Right lung (tissue), 2 donors: ENCODE measurements at regions not wholly inside any gene's neighbourhood (a gene's known extent, or its start where the extent isn't known, plus 50 kb on each side); places are given as distances from the start of the nearest gene placed in this dataset.

Experiments used
- DNase-seq, 2 donors: peaks; one replicate each; pipeline ENCODE4 v3.0.0-alpha.2; 2013

DNA sequence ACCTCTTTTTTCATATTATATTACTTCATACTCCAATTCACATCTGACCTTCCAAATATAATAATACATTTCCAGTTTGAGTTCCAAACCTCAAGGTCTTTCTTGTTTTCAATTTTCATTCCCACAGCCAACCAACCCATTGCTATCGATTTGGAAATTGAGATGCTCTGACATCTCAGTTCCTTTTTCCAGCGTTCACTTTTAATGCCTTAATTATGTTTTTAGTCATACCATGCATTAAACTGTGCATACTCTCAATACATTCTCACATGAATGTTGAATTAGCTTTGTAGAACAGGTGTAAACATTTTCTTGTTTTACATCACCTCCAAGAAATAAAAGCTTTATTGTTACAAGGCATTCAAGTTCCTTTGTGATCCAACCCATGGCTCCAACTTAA is 294.2 kb upstream of the ANO3 start:
- DNase-seq, result no peak

- DNase-seq, result no peak
Observed at GRCh38 chr11:26040339-26040738, 291.6 kb upstream of the ANO3 start.

DNA sequence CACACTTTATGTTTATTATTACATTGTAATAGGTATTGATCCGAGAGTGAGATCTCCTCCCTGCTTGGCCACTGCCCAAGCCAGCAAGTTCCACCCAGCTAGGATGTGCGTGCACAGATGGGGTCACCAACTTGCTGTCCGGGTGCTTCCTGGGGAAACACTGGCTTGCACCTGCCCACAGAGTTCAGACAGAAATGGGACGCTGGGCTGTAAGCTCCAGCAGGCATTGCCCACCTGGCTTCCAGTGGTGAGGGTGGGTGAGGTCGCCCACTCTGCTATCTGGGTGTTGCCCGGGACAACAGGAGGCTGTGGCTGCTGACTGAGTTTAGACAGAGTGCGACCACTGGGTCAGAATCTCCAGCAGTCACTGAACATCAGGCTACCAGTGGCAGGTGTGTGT is 289.8 kb upstream of the ANO3 start:
- DNase-seq, result no peak

- no peak for DNase-seq
Observed at GRCh38 chr11:26043665-26044064, 288.3 kb upstream of the ANO3 start.

DNA sequence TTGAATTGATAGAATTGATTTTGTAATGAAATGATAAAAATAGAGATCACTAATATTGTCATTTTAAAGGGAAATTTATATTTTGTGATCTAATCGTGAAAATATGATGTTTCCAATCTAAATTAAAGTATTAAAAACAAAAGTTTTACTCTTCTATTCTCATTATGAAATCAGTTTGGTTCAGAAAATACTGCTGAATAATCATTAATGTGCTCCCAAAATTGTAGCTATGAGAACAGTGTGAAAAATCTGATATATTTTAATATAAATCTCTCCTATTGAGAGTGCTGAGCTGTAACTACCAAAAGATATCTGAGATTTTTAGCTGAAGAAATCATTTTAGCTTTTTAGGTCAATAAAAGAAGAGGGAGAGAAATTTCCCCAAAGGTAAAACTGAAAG is 287.5 kb upstream of the ANO3 start:
- no peak for DNase-seq

DNA sequence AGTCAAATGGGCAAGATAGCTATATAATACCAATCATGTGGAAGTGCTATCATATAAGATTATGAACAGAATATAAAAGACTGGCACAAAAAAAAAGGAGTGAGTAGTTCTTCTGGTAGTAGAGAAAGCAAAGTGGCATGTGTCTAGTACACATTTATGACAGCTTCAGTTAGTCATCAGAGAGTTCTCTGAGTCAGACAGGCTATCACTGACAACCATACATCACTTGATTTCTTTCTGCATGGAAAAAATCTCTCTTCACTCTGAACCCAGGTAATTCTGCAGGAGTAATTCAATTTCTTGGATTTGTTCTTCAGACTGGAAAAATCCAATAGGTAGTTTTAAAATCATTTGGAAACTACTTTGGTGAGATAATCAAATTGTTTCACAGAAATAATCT is 286.8 kb upstream of the ANO3 start:
- no peak for DNase-seq

- no peak for DNase-seq
Observed at GRCh38 chr11:26048271-26048670, 283.7 kb upstream of the ANO3 start.

DNA sequence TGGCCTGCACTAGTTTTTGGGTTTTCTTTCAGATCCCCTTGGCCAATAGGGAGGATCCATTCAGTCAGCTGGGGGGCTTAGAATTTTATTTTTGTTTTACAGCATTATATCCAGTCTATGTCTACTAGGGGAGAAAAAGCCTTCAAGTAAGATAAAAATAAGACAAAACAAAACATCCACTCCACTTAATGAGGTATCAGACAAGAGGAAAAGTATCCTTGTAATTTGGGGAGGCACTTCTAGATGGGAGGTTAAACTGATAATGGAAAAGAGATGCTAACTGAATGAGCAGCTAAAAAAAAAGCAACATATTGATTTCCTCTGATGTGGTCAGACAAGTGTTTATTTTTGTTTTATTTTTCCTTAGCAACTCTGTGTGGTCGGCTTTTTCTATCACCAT is 278.0 kb upstream of the ANO3 start:
- DNase-seq, result peak in 1 of 2 donors; percentile 23

- DNase-seq, result no peak
Observed at GRCh38 chr11:26062660-26063059, 269.3 kb upstream of the ANO3 start.

DNA sequence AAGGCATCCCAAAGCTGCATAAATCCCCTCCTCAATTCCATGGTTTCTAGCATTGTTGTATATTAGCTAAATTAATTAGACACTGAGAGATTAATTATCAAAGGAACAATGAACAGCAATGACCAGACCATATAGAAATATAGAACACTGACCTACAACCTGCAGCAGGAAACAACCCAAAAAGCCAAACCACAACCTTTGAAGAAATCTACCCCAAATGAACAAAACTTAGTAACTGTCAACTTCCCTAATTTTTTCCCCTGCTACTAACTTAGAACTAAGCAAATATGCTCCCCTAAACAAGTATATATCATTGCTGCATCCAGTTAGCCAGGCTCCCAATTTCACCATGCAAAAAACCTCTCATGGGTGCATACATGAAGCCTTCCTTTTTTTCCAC is 268.0 kb upstream of the ANO3 start:
- DNase-seq, result no peak

GRCh38 chr11:26065944-26066343 is 266.0 kb upstream of the ANO3 start:
- DNase-seq, result no peak

DNA sequence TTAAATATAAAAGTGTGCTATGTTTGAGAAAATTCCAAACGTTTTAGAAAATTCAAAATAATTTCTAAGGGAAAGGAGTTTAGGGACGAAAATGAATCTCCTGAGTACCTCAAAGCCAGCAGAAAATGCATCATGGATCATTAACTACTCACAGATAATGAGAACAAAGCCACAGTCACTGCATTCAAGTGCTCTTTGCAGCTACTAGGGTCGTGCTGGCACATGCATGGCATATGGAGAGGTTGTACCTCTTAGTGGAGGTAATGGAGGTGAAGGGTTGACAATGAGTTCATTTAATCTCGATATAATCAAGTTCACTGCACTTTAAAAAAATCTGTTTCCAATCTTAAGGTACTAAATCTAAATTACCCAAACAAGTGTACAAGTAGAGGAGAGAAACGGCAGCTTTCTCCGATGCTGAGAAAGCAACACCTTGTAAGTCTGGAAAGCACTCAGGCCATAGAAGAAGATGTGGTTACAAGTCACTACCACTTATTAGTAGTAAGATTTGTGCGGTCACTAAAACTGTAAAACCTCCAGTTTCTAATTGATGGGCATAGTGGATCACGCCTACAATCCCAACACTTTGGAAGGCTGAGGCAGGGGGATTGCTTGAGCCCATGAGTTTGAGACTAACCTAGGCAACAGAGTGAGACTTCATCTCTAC is 261.1 kb upstream of the ANO3 start:
- no peak for DNase-seq

DNA sequence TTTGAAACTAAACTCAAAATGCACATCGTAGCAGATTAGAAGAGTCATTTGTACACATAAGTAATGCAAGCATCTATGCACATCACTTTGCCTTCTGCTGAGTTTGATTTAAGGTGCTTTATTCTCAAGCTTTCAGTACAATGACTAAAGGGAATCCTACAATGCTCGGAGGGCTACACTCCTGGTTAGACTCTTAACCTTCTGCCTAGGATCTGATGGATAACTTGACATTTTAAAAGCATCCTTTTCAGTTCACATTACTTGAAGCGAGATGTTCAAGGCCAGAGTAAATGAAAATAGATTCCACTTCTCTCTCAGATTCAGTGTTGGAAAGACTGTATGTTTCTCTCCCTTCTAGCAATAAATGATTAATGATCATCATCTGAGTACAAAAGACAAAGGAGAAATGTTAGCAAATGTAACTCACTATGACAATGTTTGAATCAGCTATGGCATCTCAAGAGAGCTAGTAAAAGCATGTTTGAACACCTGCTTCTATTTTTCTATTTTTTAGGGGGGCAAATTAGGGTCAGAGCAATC is 259.2 kb upstream of the ANO3 start:
- DNase-seq, result no peak

DNA sequence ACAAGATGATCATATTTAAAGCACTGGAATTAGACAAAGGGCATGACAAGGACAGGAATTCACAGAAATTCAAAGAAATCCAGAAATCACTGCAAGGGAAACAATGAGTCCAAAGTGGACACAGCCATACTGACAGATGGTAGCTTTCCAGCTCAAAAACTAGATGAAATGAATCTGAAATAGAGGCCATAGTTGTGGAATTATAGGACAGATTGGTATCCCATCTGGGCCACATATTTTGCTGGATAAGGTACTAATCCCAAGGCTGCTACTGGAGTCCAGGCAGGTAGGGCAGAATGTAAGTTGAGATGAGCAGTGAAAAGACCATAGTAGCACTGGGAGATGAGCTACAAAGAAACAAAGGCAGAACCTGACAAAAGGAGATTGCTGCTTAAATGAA is 258.3 kb upstream of the ANO3 start:
- DNase-seq, result no peak

DNA sequence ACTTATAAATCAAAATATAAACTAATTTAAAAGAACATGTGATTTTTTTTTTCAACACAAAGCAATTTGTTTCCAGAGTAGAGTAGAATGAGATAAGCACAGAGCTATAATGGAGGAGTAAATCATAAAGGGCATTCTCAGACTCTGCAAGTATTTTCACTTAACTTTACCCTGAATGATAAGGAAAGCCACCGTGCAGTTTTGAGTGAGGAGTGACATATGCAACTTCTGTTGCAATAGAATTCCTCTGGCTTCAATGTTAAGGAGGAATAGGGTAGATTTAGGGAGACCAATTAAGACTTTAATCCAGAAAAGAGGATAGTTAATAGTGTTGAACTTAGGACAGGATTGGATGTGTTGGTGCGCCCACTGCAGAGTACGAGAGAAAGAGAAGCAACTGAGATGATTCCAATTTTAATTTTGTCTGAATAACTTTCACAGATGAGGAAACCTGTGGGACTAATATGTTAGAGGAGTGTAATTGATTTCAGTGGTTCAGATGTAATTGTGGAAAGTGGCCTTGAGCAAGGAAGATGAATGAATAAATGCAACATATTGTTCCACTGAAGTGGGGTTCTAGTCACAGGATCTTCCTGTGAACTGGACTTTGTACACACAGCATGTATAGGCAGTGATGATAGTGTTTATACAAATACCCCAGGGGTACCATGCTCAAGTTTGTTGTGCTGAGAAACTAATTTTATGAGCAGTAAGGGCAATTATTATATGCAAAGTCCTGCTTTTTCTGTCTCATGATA is 255.5 kb upstream of the ANO3 start:
- DNase-seq, result no peak

GRCh38 chr11:26078231-26078821 is 253.6 kb upstream of the ANO3 start:
- no peak for DNase-seq

DNA sequence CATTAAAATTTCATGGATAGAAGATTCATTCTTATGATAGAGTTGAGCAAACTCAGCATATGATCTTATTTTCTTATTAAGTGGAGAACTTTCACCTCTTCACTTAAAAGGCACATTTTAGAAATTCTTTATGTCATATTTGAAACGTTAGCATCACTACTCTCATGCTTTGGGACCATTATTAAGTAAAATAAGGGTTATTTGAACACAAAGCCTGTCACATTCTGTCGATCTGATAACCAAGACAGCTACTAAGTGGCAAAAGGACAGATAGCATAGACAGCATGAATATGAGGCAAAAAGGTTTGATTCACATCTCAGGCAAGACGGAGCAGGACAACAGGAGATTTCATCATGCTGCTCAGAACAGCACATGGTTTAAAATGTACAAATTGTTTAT is 247.6 kb upstream of the ANO3 start:
- no peak for DNase-seq

DNA sequence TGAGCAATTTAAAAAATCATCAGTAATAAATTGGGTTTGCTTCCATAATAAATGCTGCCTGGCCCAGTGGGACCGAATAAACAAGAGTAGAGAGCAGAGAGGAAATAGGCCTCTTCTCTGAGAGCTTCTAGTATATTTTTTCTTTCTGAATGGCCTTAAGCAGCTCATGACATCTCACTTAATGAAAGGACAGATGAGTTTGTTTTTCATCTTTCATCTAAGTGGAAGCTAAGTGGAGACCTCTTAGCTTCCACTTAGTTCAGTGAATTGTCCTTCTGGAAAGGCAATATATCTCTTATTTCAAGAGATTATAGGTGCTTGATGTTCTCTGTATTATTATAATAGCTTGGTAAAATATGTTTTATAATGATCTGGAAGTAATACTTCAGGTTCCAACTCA is 245.9 kb upstream of the ANO3 start:
- DNase-seq, result no peak

DNA sequence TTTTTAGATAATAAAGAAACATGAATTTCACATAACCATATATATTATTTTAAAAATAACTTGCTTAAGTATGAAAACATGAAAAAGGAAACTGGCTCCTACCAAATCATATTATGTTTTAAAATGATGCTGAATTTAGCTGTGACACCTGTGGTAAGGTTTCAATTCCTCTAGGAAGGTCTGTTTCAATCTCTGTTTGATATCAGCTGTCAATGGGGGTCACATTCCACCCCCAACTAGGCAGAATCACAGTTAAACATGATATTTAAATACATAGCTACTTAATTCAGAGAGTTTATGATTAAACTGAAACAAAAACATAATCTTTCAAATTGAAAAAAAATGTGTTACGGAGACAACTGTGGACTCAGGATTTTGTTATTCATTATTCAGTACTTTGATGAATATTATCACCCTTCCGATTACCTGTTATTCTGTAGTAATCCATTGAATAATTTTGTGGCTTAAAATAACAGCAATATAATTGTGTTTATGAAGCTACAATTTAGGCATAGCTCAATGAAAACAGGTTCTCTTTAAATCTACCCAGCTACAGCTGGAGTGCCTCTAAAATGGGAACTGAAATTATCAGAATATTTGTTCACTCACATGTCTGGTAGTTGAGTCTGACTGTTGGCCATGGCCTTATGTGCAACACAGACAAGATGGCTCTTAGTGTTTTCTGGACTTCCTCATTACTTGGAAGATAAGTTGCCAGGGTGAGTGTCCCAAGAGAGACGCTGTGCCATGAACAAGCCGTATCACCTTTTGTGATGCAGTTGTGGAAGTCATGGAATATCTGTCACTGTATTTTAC is 244.6 kb upstream of the ANO3 start:
- DNase-seq, result no peak

- DNase-seq, result no peak
Observed at GRCh38 chr11:26088391-26088790, 243.5 kb upstream of the ANO3 start.

DNA sequence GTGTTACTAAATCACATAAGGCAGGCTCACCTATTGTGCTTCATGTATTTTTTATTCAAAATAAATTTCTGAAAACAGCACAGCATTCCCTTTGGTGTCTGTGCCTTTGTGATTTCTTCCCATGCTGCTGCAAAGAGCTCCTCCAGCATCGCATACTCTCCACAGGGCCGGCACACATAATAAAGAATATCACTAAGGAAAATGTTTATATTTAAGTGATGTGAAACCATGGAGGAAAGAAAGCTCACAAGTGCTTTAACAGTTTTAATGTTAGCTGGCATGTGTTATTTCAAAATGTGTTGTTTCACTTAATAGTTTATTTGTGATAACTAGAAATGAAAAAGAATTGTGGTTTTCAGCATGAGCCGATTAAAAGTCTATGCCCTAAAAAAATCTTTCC is 241.3 kb upstream of the ANO3 start:
- no peak for DNase-seq

DNA sequence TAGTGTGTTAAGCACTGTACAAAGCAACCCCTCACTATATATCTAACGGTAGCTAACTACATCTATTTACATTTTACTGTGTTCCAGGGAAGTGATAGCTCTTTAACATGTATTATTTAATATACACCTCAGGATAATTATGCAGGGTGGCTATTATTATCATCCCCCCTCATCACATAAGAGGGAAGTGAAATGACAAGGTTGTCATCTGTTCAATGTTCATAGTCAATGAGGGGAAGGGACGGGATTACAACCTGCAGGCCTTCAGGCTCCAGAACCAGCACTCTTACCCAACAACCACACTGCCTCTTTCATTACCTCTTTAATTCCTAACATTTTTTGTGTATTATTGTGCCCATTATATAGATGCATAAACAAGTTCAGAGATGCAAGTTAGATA is 238.7 kb upstream of the ANO3 start:
- DNase-seq, result no peak
